K562 (cell line): ENCODE measurements at regions not wholly inside any gene's neighbourhood (a gene's known extent, or its start where the extent isn't known, plus 50 kb on each side); places are given as distances from the start of the nearest gene placed in this dataset.

Experiments used
- ARNT ChIP-seq, 2 experiments: fragments of 450-650 bp; IDR thresholded peaks; 2 replicates each; pipeline ENCODE4 v1.6.1; 2016; ENCODE audit warnings: mild to moderate bottlenecking in 1 of 2
- BRF2 ChIP-seq: IDR thresholded peaks from 3 replicates; pipeline ENCODE4 v1.6.1; 2011; ENCODE audit warnings: borderline replicate concordance, mild to moderate bottlenecking; ENCODE audit not compliant: insufficient read length, insufficient read depth
- MLX ChIP-seq, 2 experiments: fragments of 450-650 bp in 1 of 2; sonication (generic) in 1 of 2; formaldehyde crosslinking; conservative IDR thresholded peaks; 2 replicates each; pipeline versions ENCODE4 v1.4.0 to v1.8.1; 2020 to 2022; ENCODE audit warnings: mild to moderate bottlenecking in 1 of 2, missing genetic modification reagents in 1 of 2
- MYC ChIP-seq, 2 experiments: fragments of 250-450 bp in 1 of 2; sonication (Bioruptor Pico) in 1 of 2; IDR thresholded peaks; 2 replicates each; pipeline versions ENCODE4 v1.5.1 to v1.6.1; 2012 to 2021; ENCODE audit warnings: low read depth in 2 of 2, borderline replicate concordance in 1 of 2, improper control_type of control experiment in 1 of 2, low read length in 1 of 2, mild to moderate bottlenecking in 1 of 2, moderate library complexity in 1 of 2
- RNF2 ChIP-seq: sonication (generic); IDR thresholded peaks from 2 replicates; pipeline ENCODE4 v1.6.1; 2016
- RUNX1 ChIP-seq: sonication (generic); IDR thresholded peaks from 2 replicates; pipeline ENCODE4 v1.6.1; 2016; ENCODE audit warnings: antibody characterized with exemption, low read depth
- THRB ChIP-seq: fragments of 450-650 bp; formaldehyde crosslinking; conservative IDR thresholded peaks from 2 replicates; pipeline ENCODE4 v1.4.0; 2022; ENCODE audit warnings: mild to moderate bottlenecking, missing genetic modification characterization
- ZBTB8A ChIP-seq: fragments of 450-650 bp; IDR thresholded peaks from 2 replicates; pipeline ENCODE4 v1.6.1; 2018; ENCODE audit warnings: mild to moderate bottlenecking, moderate library complexity; ENCODE audit not compliant: partially characterized antibody
- ZNF23 ChIP-seq: fragments of 250-450 bp; sonication (Bioruptor Pico); IDR thresholded peaks from 2 replicates; pipeline ENCODE4 v1.4.0; 2020; ENCODE audit warnings: mild to moderate bottlenecking
- TF ChIP-seq, protein P1 (sequence below): fragments of 450-650 bp; IDR thresholded peaks from 2 replicates; pipeline ENCODE4 v1.6.1; 2016; ENCODE audit warnings: mild to moderate bottlenecking, moderate library complexity

GRCh38 chr16:7964744-7965143, 625.6 kb downstream of the TMEM114 start (continued):
- TF ChIP-seq, protein P1, sequence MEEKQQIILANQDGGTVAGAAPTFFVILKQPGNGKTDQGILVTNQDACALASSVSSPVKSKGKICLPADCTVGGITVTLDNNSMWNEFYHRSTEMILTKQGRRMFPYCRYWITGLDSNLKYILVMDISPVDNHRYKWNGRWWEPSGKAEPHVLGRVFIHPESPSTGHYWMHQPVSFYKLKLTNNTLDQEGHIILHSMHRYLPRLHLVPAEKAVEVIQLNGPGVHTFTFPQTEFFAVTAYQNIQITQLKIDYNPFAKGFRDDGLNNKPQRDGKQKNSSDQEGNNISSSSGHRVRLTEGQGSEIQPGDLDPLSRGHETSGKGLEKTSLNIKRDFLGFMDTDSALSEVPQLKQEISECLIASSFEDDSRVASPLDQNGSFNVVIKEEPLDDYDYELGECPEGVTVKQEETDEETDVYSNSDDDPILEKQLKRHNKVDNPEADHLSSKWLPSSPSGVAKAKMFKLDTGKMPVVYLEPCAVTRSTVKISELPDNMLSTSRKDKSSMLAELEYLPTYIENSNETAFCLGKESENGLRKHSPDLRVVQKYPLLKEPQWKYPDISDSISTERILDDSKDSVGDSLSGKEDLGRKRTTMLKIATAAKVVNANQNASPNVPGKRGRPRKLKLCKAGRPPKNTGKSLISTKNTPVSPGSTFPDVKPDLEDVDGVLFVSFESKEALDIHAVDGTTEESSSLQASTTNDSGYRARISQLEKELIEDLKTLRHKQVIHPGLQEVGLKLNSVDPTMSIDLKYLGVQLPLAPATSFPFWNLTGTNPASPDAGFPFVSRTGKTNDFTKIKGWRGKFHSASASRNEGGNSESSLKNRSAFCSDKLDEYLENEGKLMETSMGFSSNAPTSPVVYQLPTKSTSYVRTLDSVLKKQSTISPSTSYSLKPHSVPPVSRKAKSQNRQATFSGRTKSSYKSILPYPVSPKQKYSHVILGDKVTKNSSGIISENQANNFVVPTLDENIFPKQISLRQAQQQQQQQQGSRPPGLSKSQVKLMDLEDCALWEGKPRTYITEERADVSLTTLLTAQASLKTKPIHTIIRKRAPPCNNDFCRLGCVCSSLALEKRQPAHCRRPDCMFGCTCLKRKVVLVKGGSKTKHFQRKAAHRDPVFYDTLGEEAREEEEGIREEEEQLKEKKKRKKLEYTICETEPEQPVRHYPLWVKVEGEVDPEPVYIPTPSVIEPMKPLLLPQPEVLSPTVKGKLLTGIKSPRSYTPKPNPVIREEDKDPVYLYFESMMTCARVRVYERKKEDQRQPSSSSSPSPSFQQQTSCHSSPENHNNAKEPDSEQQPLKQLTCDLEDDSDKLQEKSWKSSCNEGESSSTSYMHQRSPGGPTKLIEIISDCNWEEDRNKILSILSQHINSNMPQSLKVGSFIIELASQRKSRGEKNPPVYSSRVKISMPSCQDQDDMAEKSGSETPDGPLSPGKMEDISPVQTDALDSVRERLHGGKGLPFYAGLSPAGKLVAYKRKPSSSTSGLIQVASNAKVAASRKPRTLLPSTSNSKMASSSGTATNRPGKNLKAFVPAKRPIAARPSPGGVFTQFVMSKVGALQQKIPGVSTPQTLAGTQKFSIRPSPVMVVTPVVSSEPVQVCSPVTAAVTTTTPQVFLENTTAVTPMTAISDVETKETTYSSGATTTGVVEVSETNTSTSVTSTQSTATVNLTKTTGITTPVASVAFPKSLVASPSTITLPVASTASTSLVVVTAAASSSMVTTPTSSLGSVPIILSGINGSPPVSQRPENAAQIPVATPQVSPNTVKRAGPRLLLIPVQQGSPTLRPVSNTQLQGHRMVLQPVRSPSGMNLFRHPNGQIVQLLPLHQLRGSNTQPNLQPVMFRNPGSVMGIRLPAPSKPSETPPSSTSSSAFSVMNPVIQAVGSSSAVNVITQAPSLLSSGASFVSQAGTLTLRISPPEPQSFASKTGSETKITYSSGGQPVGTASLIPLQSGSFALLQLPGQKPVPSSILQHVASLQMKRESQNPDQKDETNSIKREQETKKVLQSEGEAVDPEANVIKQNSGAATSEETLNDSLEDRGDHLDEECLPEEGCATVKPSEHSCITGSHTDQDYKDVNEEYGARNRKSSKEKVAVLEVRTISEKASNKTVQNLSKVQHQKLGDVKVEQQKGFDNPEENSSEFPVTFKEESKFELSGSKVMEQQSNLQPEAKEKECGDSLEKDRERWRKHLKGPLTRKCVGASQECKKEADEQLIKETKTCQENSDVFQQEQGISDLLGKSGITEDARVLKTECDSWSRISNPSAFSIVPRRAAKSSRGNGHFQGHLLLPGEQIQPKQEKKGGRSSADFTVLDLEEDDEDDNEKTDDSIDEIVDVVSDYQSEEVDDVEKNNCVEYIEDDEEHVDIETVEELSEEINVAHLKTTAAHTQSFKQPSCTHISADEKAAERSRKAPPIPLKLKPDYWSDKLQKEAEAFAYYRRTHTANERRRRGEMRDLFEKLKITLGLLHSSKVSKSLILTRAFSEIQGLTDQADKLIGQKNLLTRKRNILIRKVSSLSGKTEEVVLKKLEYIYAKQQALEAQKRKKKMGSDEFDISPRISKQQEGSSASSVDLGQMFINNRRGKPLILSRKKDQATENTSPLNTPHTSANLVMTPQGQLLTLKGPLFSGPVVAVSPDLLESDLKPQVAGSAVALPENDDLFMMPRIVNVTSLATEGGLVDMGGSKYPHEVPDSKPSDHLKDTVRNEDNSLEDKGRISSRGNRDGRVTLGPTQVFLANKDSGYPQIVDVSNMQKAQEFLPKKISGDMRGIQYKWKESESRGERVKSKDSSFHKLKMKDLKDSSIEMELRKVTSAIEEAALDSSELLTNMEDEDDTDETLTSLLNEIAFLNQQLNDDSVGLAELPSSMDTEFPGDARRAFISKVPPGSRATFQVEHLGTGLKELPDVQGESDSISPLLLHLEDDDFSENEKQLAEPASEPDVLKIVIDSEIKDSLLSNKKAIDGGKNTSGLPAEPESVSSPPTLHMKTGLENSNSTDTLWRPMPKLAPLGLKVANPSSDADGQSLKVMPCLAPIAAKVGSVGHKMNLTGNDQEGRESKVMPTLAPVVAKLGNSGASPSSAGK = no peak
- TF ChIP-seq THRB (CRISPR knock-in tag) (no peak), ARNT (IDR thresholded peaks at IDR 0.05) (no peak), ZNF23 (CRISPR knock-in tag) (no peak), RNF2 (no peak), MYC (IDR thresholded peaks at IDR 0.05; ENCODE audit: low read depth, low read length) (no peak), MYC (CRISPR knock-in tag; IDR thresholded peaks at IDR 0.05; ENCODE audit: borderline replicate concordance, low read depth) (no peak), MLX (CRISPR knock-in tag; conservative IDR thresholded peaks at IDR 0.05) (no peak), RUNX1 (no peak), BRF2 (no peak), ZBTB8A (no peak)
